GM23248 (cell line): ENCODE measurements at regions not wholly inside any gene's neighbourhood (a gene's known extent, or its start where the extent isn't known, plus 50 kb on each side); places are given as distances from the start of the nearest gene placed in this dataset.

Experiments used
- DNase-seq: peaks from one replicate; pipeline ENCODE4 v3.0.0-alpha.2; 2015
- H2AFZ ChIP-seq: fragments of 200-600 bp; sonication (generic); 2 replicates; pipeline ENCODE4 v1.6.1; 2016; ENCODE audit warnings: antibody characterized with exemption
- H3F3A ChIP-seq: fragments of 200-600 bp; sonication (generic); 2 replicates; pipeline ENCODE4 v1.6.1; 2016; ENCODE audit warnings: mild to moderate bottlenecking, antibody characterized with exemption, mixed run types; ENCODE audit not compliant: insufficient read depth
- H3K27ac ChIP-seq: fragments of 200-600 bp; sonication (generic); 2 replicates; pipeline ENCODE4 v1.5.1; 2016; ENCODE audit warnings: mild to moderate bottlenecking
- H3K27me3 ChIP-seq: fragments of 200-600 bp; sonication (generic); replicated peaks from 2 replicates; pipeline ENCODE4 v1.6.1; 2016; ENCODE audit warnings: mild to moderate bottlenecking; ENCODE audit not compliant: insufficient read depth
- H3K36me3 ChIP-seq: fragments of 200-600 bp; sonication (generic); 2 replicates; pipeline ENCODE4 v1.6.1; 2016; ENCODE audit warnings: low read depth, mild to moderate bottlenecking
- H3K4me1 ChIP-seq: fragments of 200-600 bp; sonication (generic); 2 replicates; pipeline ENCODE4 v1.6.1; 2016; ENCODE audit warnings: mild to moderate bottlenecking; ENCODE audit not compliant: insufficient read depth
- H3K4me2 ChIP-seq: fragments of 200-600 bp; sonication (generic); one replicate; pipeline ENCODE4 v1.6.1; 2016; ENCODE audit warnings: mild to moderate bottlenecking; ENCODE audit not compliant: unreplicated experiment
- H3K4me3 ChIP-seq: fragments of 200-600 bp; sonication (generic); 2 replicates; pipeline ENCODE4 v1.5.1; 2016; ENCODE audit warnings: mild to moderate bottlenecking
- H3K79me2 ChIP-seq: fragments of 200-600 bp; sonication (generic); 2 replicates; pipeline ENCODE4 v1.6.1; 2016; ENCODE audit warnings: mild to moderate bottlenecking; ENCODE audit not compliant: insufficient read depth
- H3K9ac ChIP-seq: fragments of 200-600 bp; sonication (generic); 2 replicates; pipeline ENCODE4 v1.6.1; 2016; ENCODE audit warnings: mild to moderate bottlenecking
- H3K9me2 ChIP-seq: fragments of 200-600 bp; sonication (generic); 2 replicates; pipeline ENCODE4 v1.6.1; 2016; ENCODE audit warnings: mixed run types, mild to moderate bottlenecking, moderate library complexity; ENCODE audit not compliant: insufficient read depth
- H3K9me3 ChIP-seq: fragments of 200-600 bp; sonication (generic); one replicate; pipeline ENCODE4 v1.6.1; 2017; ENCODE audit warnings: low read depth
- H4K20me1 ChIP-seq: fragments of 200-600 bp; sonication (generic); 2 replicates; pipeline ENCODE4 v1.6.0; 2016; ENCODE audit not compliant: insufficient read depth
- EZH2 ChIP-seq: fragments of 200-600 bp; sonication (generic); IDR thresholded peaks from 2 replicates; pipeline ENCODE4 v1.6.1; 2018; ENCODE audit warnings: antibody characterized with exemption, mild to moderate bottlenecking; ENCODE audit not compliant: insufficient read depth, poor library complexity, severe bottlenecking
- EZH2phosphoT487 ChIP-seq: fragments of 200-600 bp; sonication (generic); IDR thresholded peaks from 2 replicates; pipeline ENCODE4 v1.6.1; 2018; ENCODE audit warnings: antibody characterized with exemption, moderate library complexity, mild to moderate bottlenecking, low read depth; ENCODE audit not compliant: insufficient read depth
- whole genome bisulfite sequencing, 2 experiments: methylation state at CpG; one replicate each; pipeline ENCODE4 v1.1.6; 2015 to 2017; ENCODE audit warnings: low lambda C conversion rate in 2 of 2, low coverage in 1 of 2; ENCODE audit errors: missing lambda C conversion rate in 2 of 2; 5-methylcytosine and 5-hydroxymethylcytosine counted together
- in situ Hi-C: fragments of 300-500 bp; cut with MboI; formaldehyde crosslinking; loops from 2 replicates; pipeline ENCODE4 v1.15.0; 2020

- H3K4me1 ChIP-seq: peaks cover 19% of the 10 kb centered on the region
- H4K20me1 ChIP-seq: no peaks in the 10 kb centered on the region
- H3K27me3 ChIP-seq: no peaks in the 10 kb centered on the region
- H3K27ac ChIP-seq: peak overlapping the region; percentile 88
- no peaks in the 10 kb centered on the region for H3K36me3 ChIP-seq
- TF ChIP-seq EZH2 (no peak), EZH2phosphoT487 (no peak)
- no peaks in the 10 kb centered on the region for H3K79me2 ChIP-seq
- WGBS, 2 experiments: 0 to 2% methylated on average over 2 of the region's 2 CpGs
- no peaks in the 10 kb centered on the region for H3K9me2 ChIP-seq
- peak overlapping the region; percentile 72 for H2AFZ ChIP-seq
- H3K9me3 ChIP-seq: no peaks in the 10 kb centered on the region
- in situ Hi-C loops: no loop called here
- peaks cover 6% of the 10 kb centered on the region; the same call in 1 of the 2 replicates for H3F3A ChIP-seq
- peak overlapping the region; percentile 92 for H3K4me2 ChIP-seq
- peak overlapping the region; percentile 72 for H3K4me3 ChIP-seq
- peak; percentile 96 for DNase-seq
- H3K9ac ChIP-seq: peak overlapping the region; percentile 84
These were observed 235.0 kb upstream of the FGGY start for GRCh38 chr1:59061876-59062275.

GRCh38 chr1:59062743-59063142 lies 234.2 kb upstream of the FGGY start:
- Histone ChIP-seq H3K9ac (peak overlapping the region; percentile 84), H3K4me3 (peak overlapping the region; percentile 72), H3K4me2 (peak overlapping the region; percentile 92), H3K9me2 (no peaks in the 10 kb centered on the region), H3K36me3 (no peaks in the 10 kb centered on the region), H3K4me1 (peaks cover 12% of the 10 kb centered on the region), H3F3A (peaks cover 6% of the 10 kb centered on the region; the same call in 1 of the 2 replicates), H3K9me3 (no peaks in the 10 kb centered on the region), H3K27me3 (no peaks in the 10 kb centered on the region), H3K79me2 (no peaks in the 10 kb centered on the region), H2AFZ (peak overlapping the region; percentile 72), H3K27ac (peak overlapping the region; percentile 88), H4K20me1 (no peaks in the 10 kb centered on the region)
- TF ChIP-seq EZH2: no peak
- TF ChIP-seq EZH2phosphoT487: no peak
- in situ Hi-C loops: no loop called here
- DNase-seq: peak; percentile 84
- 14 to 17% methylated on average over 5 of the region's 5 CpGs for WGBS, 2 experiments

GRCh38 chr1:59063501-59063900 lies 233.4 kb upstream of the FGGY start:
- Histone ChIP-seq H3K27ac (no peak overlapping the region), H3K9ac (no peak overlapping the region), H3K9me2 (no peaks in the 10 kb centered on the region), H3K4me3 (no peak overlapping the region), H3K79me2 (no peaks in the 10 kb centered on the region), H3F3A (peaks cover 6% of the 10 kb centered on the region; the same call in 1 of the 2 replicates), H3K27me3 (no peaks in the 10 kb centered on the region), H3K4me1 (peaks cover 4% of the 10 kb centered on the region), H3K36me3 (no peaks in the 10 kb centered on the region), H4K20me1 (no peaks in the 10 kb centered on the region), H2AFZ (0 out of 2 replicates have a peak overlapping the region, but pooled peaks have one; percentile 72), H3K9me3 (no peaks in the 10 kb centered on the region), H3K4me2 (no peak overlapping the region)
- in situ Hi-C loops: no loop called here
- WGBS, 2 experiments: 65 to 70% methylated on average over 3 of the region's 3 CpGs
- DNase-seq: no peak
- TF ChIP-seq EZH2: no peak
- TF ChIP-seq EZH2phosphoT487: no peak

GRCh38 chr1:59064592-59064991 lies 232.3 kb upstream of the FGGY start:
- no peak for DNase-seq
- no peaks in the 10 kb centered on the region for H4K20me1 ChIP-seq
- H3F3A ChIP-seq: peaks cover 6% of the 10 kb centered on the region; the same call in 1 of the 2 replicates
- H3K4me3 ChIP-seq: no peak overlapping the region
- no peak overlapping the region for H3K4me2 ChIP-seq
- H3K4me1 ChIP-seq: peaks cover 4% of the 10 kb centered on the region
- H2AFZ ChIP-seq: no peak overlapping the region
- no peaks in the 10 kb centered on the region for H3K79me2 ChIP-seq
- TF ChIP-seq EZH2phosphoT487: no peak
- TF ChIP-seq EZH2: no peak
- no peaks in the 10 kb centered on the region for H3K36me3 ChIP-seq
- H3K27me3 ChIP-seq: no peaks in the 10 kb centered on the region
- H3K27ac ChIP-seq: no peak overlapping the region
- no peaks in the 10 kb centered on the region for H3K9me2 ChIP-seq
- H3K9me3 ChIP-seq: no peaks in the 10 kb centered on the region
- in situ Hi-C loops: no loop called here
- no peak overlapping the region for H3K9ac ChIP-seq

- Histone ChIP-seq H3F3A (peaks cover 6% of the 10 kb centered on the region; the same call in 1 of the 2 replicates), H3K9me2 (no peaks in the 10 kb centered on the region), H2AFZ (no peak overlapping the region), H3K4me1 (peaks cover 4% of the 10 kb centered on the region), H3K9ac (no peak overlapping the region), H3K4me3 (no peak overlapping the region), H4K20me1 (no peaks in the 10 kb centered on the region), H3K27ac (no peak overlapping the region), H3K9me3 (no peaks in the 10 kb centered on the region), H3K36me3 (no peaks in the 10 kb centered on the region), H3K27me3 (no peaks in the 10 kb centered on the region), H3K79me2 (no peaks in the 10 kb centered on the region), H3K4me2 (no peak overlapping the region)
- DNase-seq: no peak
- no peak for TF ChIP-seq EZH2
- TF ChIP-seq EZH2phosphoT487: no peak
- in situ Hi-C loops: no loop called here
- WGBS, 2 experiments: 70 to 81% methylated on average over 2 of the region's 2 CpGs
These were observed 230.7 kb upstream of the FGGY start for GRCh38 chr1:59066236-59066635.
